ENCODE measurements at regions not wholly inside any gene's neighbourhood (a gene's known extent, or its start where the extent isn't known, plus 50 kb on each side); places are given as distances from the start of the nearest gene placed in this dataset.

GRCh38 chr19:29113838-29114237 is 99.1 kb downstream of the UQCRFS1 start:
- Histone ChIP-seq H3K9me1 (replicated peaks; ENCODE audit: control insufficient read depth, extremely low read depth, insufficient read depth, low read length) (no peaks in the 10 kb centered on the region), H3K4me1 (ENCODE audit: control insufficient read depth, extremely low read depth, insufficient read depth, low read length) (no peaks in the 10 kb centered on the region), H2AFZ (ENCODE audit: low read depth, low read length) (no peak overlapping the region), H3K79me2 (ENCODE audit: control insufficient read depth, insufficient read depth, low read length) (no peaks in the 10 kb centered on the region), H3K27me3 (ENCODE audit: control insufficient read depth in 2 of 2, insufficient read depth in 2 of 2, low read length in 2 of 2) (no peaks in the 10 kb centered on the region), H3K4me2 (ENCODE audit: insufficient read depth, low read length) (no peak overlapping the region), H3K9me3 (replicated peaks; ENCODE audit: control insufficient read depth, insufficient read depth, low read length) (peaks cover 10% of the 10 kb centered on the region), H3K4me3 (replicated peaks in 1 of 3; ENCODE audit: insufficient read depth in 1 of 3, low read depth in 1 of 3, low read length in 3 of 3) (no peak overlapping the region), H3K9ac (replicated peaks; ENCODE audit: extremely low read depth, insufficient read depth, low read length) (no peak overlapping the region), H4K20me1 (replicated peaks; ENCODE audit: control insufficient read depth, extremely low read depth, insufficient read depth, low read length) (no peaks in the 10 kb centered on the region), H3K36me3 (ENCODE audit: control insufficient read depth in 2 of 2, extremely low read depth in 1 of 2, insufficient read depth in 2 of 2, low read length in 2 of 2) (no peaks in the 10 kb centered on the region), H3K27ac (ENCODE audit: insufficient read depth, low read depth, low read length) (no peak overlapping the region)
- intact Hi-C loops (cut with micrococcal nuclease) = no loop called here
- CTCF ChIA-PET = no interaction called here
- POLR2A ChIA-PET = no interaction called here
- DNase-seq (ENCODE audit: low read depth, low spot score) (no peak), FAIRE-seq (no peak)
- dilution Hi-C loops (cut with MboI; ENCODE audit: extremely low pct_ligation_motif_present, low sequenced_read_pairs) = no loop called here
- BruUV-seq (replicated peaks) = no TSS peak
- no peak for TF ChIP-seq POLR2AphosphoS5 (IDR thresholded peaks at IDR 0.05; ENCODE audit: insufficient read depth, low read depth, low read length)
- TF ChIP-seq, protein P1, sequence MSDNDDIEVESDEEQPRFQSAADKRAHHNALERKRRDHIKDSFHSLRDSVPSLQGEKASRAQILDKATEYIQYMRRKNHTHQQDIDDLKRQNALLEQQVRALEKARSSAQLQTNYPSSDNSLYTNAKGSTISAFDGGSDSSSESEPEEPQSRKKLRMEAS (IDR thresholded peaks at IDR 0.05; ENCODE audit: insufficient read depth, insufficient read length) = no peak

- Histone ChIP-seq H3K4me3 (replicated peaks in 1 of 3; ENCODE audit: insufficient read depth in 1 of 3, low read depth in 1 of 3, low read length in 3 of 3) (no peak overlapping the region), H3K9me1 (replicated peaks; ENCODE audit: control insufficient read depth, extremely low read depth, insufficient read depth, low read length) (no peaks in the 10 kb centered on the region), H3K4me2 (ENCODE audit: insufficient read depth, low read length) (no peak overlapping the region), H3K79me2 (ENCODE audit: control insufficient read depth, insufficient read depth, low read length) (no peaks in the 10 kb centered on the region), H3K27me3 (ENCODE audit: control insufficient read depth in 2 of 2, insufficient read depth in 2 of 2, low read length in 2 of 2) (no peaks in the 10 kb centered on the region), H2AFZ (ENCODE audit: low read depth, low read length) (no peak overlapping the region), H3K27ac (ENCODE audit: insufficient read depth, low read depth, low read length) (no peak overlapping the region), H3K4me1 (ENCODE audit: control insufficient read depth, extremely low read depth, insufficient read depth, low read length) (no peaks in the 10 kb centered on the region), H3K9me3 (replicated peaks; ENCODE audit: control insufficient read depth, insufficient read depth, low read length) (peaks cover 11% of the 10 kb centered on the region), H3K36me3 (ENCODE audit: control insufficient read depth in 2 of 2, extremely low read depth in 1 of 2, insufficient read depth in 2 of 2, low read length in 2 of 2) (no peaks in the 10 kb centered on the region), H4K20me1 (replicated peaks; ENCODE audit: control insufficient read depth, extremely low read depth, insufficient read depth, low read length) (no peaks in the 10 kb centered on the region), H3K9ac (replicated peaks; ENCODE audit: extremely low read depth, insufficient read depth, low read length) (no peak overlapping the region)
- TF ChIP-seq, protein P1 (IDR thresholded peaks at IDR 0.05; ENCODE audit: insufficient read depth, insufficient read length) = no peak
- TF ChIP-seq MYC (IDR thresholded peaks at IDR 0.05; ENCODE audit: low read depth, low read length) (no peak), POLR2AphosphoS5 (IDR thresholded peaks at IDR 0.05; ENCODE audit: insufficient read depth, low read depth, low read length) (no peak), CTCF (IDR thresholded peaks at IDR 0.05; ENCODE audit: extremely low read depth in 1 of 2, insufficient read depth in 1 of 2, low read depth in 1 of 2, low read length in 2 of 2) (no peak), POLR2A (IDR thresholded peaks at IDR 0.05; ENCODE audit: low read depth, low read length) (no peak), JUN (IDR thresholded peaks at IDR 0.05; ENCODE audit: borderline replicate concordance, insufficient read depth, insufficient read length, low read depth) (no peak), EZH2 (IDR thresholded peaks at IDR 0.05; ENCODE audit: borderline replicate concordance, low read depth, low read length, severe bottlenecking) (no peak), GATA2 (IDR thresholded peaks at IDR 0.05; ENCODE audit: insufficient read depth, insufficient read length, low read depth, low read length) (no peak), FOS (IDR thresholded peaks at IDR 0.05; ENCODE audit: borderline replicate concordance, insufficient read depth, low read length) (no peak)
- FAIRE-seq (no peak), DNase-seq (ENCODE audit: low read depth, low spot score) (no peak)
- no TSS peak for BruUV-seq (replicated peaks)
- ChIA-PET POLR2A (no interaction called here), CTCF (no interaction called here)
- intact Hi-C loops (cut with micrococcal nuclease) = no loop called here
- dilution Hi-C loops (cut with MboI; ENCODE audit: extremely low pct_ligation_motif_present, low sequenced_read_pairs) = no loop called here
Measured at GRCh38 chr19:29111576-29111975, 101.4 kb downstream of the UQCRFS1 start.

Data from endothelial cell of umbilical vein (primary cell).